B cell (primary cell): ENCODE measurements at regions not wholly inside any gene's neighbourhood (a gene's known extent, or its start where the extent isn't known, plus 50 kb on each side); places are given as distances from the start of the nearest gene placed in this dataset.

Experiments
- ATAC-seq: fragments of 200-7000 bp; cut with Tn5 transposase; one replicate; pipeline ENCODE4 v1.10.0; 2021; ENCODE audit warnings: low read depth, mild to moderate bottlenecking, moderate number of reproducible peaks, moderate library complexity
- CTCF ChIA-PET: fragments of 350-600 bp; sonication (Branson Sonifier 250); formaldehyde crosslinking; loops from one replicate; lab custom pipeline; 2021; ENCODE audit warnings: antibody characterized with exemption, inconsistent platforms; lab: Charles Lee
- POLR2A ChIA-PET: fragments of 350-600 bp; sonication (Branson Sonifier 250); formaldehyde crosslinking; loops from one replicate; lab custom pipeline; 2021; ENCODE audit warnings: antibody characterized with exemption; lab: Charles Lee
- DNase-seq: peaks from one replicate; pipeline ENCODE4 v3.0.0; 2013
- H2AFZ ChIP-seq: 2 replicates; pipeline ENCODE4 v1.6.1; 2012; ENCODE audit warnings: mild to moderate bottlenecking, low read depth, low read length; ENCODE audit not compliant: insufficient read depth, poor library complexity, severe bottlenecking
- H3K27ac ChIP-seq, 2 donors: 1 replicate in 1 of 2; 2 replicates in 1 of 2; pipeline ENCODE4 v1.5.1; 2012 to 2013; ENCODE audit warnings: low read length in 2 of 2, mild to moderate bottlenecking in 2 of 2, moderate library complexity in 1 of 2
- H3K27me3 ChIP-seq, 4 experiments: fragments of 200-600 bp in 1 of 4; sonication (generic) in 1 of 4; replicated peaks in 1 of 4; 1 replicate in 2 of 4; 2 replicates in 2 of 4; pipeline versions ENCODE4 v1.6.1 to v1.7.0; 2013 to 2016; ENCODE audit warnings: low read length in 3 of 4, mild to moderate bottlenecking in 2 of 4, mixed read lengths in 1 of 4, moderate library complexity in 1 of 4; ENCODE audit not compliant: insufficient read depth in 4 of 4, control insufficient read depth in 3 of 4; ENCODE audit errors: control extremely low read depth in 1 of 4
- H3K36me3 ChIP-seq, 2 experiments: replicated peaks in 1 of 2; 1 replicate in 1 of 2; 2 replicates in 1 of 2; pipeline versions ENCODE4 v1.6.1 to v1.7.1; 2013; ENCODE audit warnings: low read length in 1 of 2; ENCODE audit not compliant: insufficient read depth in 2 of 2, control insufficient read depth in 1 of 2; ENCODE audit errors: control extremely low read depth in 1 of 2, extremely low read depth in 1 of 2
- H3K4me1 ChIP-seq, 2 donors: fragments of 200-600 bp in 1 of 2; sonication (generic) in 1 of 2; 1 replicate in 1 of 2; 2 replicates in 1 of 2; pipeline versions ENCODE4 v1.5.1 to v1.6.1; 2013 to 2017; ENCODE audit warnings: low read length in 2 of 2; ENCODE audit not compliant: control insufficient read depth in 2 of 2, insufficient read depth in 2 of 2
- H3K4me2 ChIP-seq: replicated peaks from 2 replicates; pipeline ENCODE3; 2012; ENCODE audit warnings: mild to moderate bottlenecking, low read depth, low read length; ENCODE audit not compliant: poor library complexity, severe bottlenecking
- H3K4me3 ChIP-seq, 5 experiments: fragments of 200-600 bp in 1 of 5; sonication (generic) in 1 of 5; 1 replicate in 3 of 5; 2 replicates in 2 of 5; pipeline versions ENCODE4 v1.5.1 to v1.7.0; 2011 to 2016; ENCODE audit warnings: low read length in 4 of 5, mild to moderate bottlenecking in 4 of 5, low read depth in 2 of 5, control low read depth in 1 of 5, moderate library complexity in 1 of 5; ENCODE audit not compliant: insufficient read depth in 1 of 5; ENCODE audit errors: control extremely low read depth in 1 of 5, extremely low read depth in 1 of 5
- H3K79me2 ChIP-seq: fragments of 200-600 bp; sonication (generic); one replicate; pipeline ENCODE4 v1.6.0; 2016; ENCODE audit warnings: low read length; ENCODE audit not compliant: control insufficient read depth, insufficient read depth
- H3K9ac ChIP-seq: fragments of 200-600 bp; sonication (generic); 2 replicates; pipeline ENCODE4 v1.6.1; 2017; ENCODE audit warnings: mild to moderate bottlenecking, low read length, moderate library complexity
- H3K9me3 ChIP-seq, 3 donors: one replicate each; pipeline versions ENCODE4 v1.6.1 to v1.7.1; 2013; ENCODE audit warnings: low read length in 2 of 3; ENCODE audit not compliant: control insufficient read depth in 2 of 3, insufficient read depth in 1 of 3; ENCODE audit errors: control extremely low read depth in 1 of 3
- H4K20me1 ChIP-seq: 2 replicates; pipeline ENCODE4 v1.6.0; 2012; ENCODE audit warnings: mild to moderate bottlenecking, low read length; ENCODE audit not compliant: insufficient read depth, control insufficient read depth, poor library complexity, severe bottlenecking
- H3K27ac Mint-ChIP-seq: one replicate; pipeline ENCODE4 v1.8.0; 2021; ENCODE audit warnings: mixed read lengths
- H3K27me3 Mint-ChIP-seq: one replicate; pipeline ENCODE4 v1.8.0; 2021; ENCODE audit warnings: mixed read lengths
- H3K4me1 Mint-ChIP-seq: one replicate; pipeline ENCODE4 v1.8.0; 2021; ENCODE audit warnings: mixed read lengths
- H3K4me3 Mint-ChIP-seq: one replicate; pipeline ENCODE4 v1.8.0; 2021; ENCODE audit warnings: mixed read lengths
- H3K9me3 Mint-ChIP-seq: one replicate; pipeline ENCODE4 v1.8.0; 2022; ENCODE audit warnings: mixed read lengths; ENCODE audit not compliant: insufficient read depth
- EZH2 ChIP-seq: IDR thresholded peaks from 2 replicates; pipeline ENCODE4 v1.6.1; 2012; ENCODE audit warnings: borderline replicate concordance, low read depth, mild to moderate bottlenecking, moderate library complexity, low read length; ENCODE audit not compliant: insufficient read depth, poor library complexity, severe bottlenecking
- WGBS: methylation state at CpG from one replicate; pipeline ENCODE4 v1.1.5; 2013; ENCODE audit warnings: missing lambda C conversion rate; ENCODE audit not compliant: insufficient coverage; 5-methylcytosine and 5-hydroxymethylcytosine counted together
- intact Hi-C: fragments of 100-400 bp; cut with micrococcal nuclease; formaldehyde crosslinking; loops from one replicate; pipeline ENCODE4 v1.10.0; 2022
- TF ChIP-seq, protein P1 (sequence below): fragments of 200-600 bp; IDR thresholded peaks from one replicate; pipeline ENCODE4 v1.8.0; 2022; ENCODE audit warnings: antibody characterized with exemption, mild to moderate bottlenecking

- no peak overlapping the region for H3K9ac ChIP-seq
- H3K4me3 ChIP-seq = no peak overlapping the region
- WGBS = 100% methylated on average over 1 of the region's 1 CpG
- H3K27ac ChIP-seq = no peak overlapping the region
- intact Hi-C loops = no loop called here
- H3K4me1 ChIP-seq = no peaks in the 10 kb centered on the region
- H3K4me2 ChIP-seq = no peak overlapping the region
- H3K27me3 ChIP-seq = no peaks in the 10 kb centered on the region
- H3K9me3 Mint-ChIP-seq = no peaks in the 10 kb centered on the region
- TF ChIP-seq, protein P1, sequence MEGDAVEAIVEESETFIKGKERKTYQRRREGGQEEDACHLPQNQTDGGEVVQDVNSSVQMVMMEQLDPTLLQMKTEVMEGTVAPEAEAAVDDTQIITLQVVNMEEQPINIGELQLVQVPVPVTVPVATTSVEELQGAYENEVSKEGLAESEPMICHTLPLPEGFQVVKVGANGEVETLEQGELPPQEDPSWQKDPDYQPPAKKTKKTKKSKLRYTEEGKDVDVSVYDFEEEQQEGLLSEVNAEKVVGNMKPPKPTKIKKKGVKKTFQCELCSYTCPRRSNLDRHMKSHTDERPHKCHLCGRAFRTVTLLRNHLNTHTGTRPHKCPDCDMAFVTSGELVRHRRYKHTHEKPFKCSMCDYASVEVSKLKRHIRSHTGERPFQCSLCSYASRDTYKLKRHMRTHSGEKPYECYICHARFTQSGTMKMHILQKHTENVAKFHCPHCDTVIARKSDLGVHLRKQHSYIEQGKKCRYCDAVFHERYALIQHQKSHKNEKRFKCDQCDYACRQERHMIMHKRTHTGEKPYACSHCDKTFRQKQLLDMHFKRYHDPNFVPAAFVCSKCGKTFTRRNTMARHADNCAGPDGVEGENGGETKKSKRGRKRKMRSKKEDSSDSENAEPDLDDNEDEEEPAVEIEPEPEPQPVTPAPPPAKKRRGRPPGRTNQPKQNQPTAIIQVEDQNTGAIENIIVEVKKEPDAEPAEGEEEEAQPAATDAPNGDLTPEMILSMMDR = no peak
- no peak for TF ChIP-seq EZH2
- H3K9me3 ChIP-seq = peaks cover 0 to 14% (median 0%) of the 10 kb centered on the region in 3 donors
- ChIA-PET CTCF (no interaction called here), POLR2A (no interaction called here)
- no peak overlapping the region for H3K4me3 Mint-ChIP-seq
- no peaks in the 10 kb centered on the region for H4K20me1 ChIP-seq
- DNase-seq = no peak
- no peaks in the 10 kb centered on the region for H3K36me3 ChIP-seq
- no peaks in the 10 kb centered on the region for H3K79me2 ChIP-seq
- no peak overlapping the region for H2AFZ ChIP-seq
- H3K4me1 Mint-ChIP-seq = no peaks in the 10 kb centered on the region
- ATAC-seq = no peak
- no peak overlapping the region for H3K27ac Mint-ChIP-seq
- H3K27me3 Mint-ChIP-seq = no peaks in the 10 kb centered on the region
Measured at GRCh38 chr20:60470366-60470765, 512.1 kb downstream of the CDH26 start.

DNA sequence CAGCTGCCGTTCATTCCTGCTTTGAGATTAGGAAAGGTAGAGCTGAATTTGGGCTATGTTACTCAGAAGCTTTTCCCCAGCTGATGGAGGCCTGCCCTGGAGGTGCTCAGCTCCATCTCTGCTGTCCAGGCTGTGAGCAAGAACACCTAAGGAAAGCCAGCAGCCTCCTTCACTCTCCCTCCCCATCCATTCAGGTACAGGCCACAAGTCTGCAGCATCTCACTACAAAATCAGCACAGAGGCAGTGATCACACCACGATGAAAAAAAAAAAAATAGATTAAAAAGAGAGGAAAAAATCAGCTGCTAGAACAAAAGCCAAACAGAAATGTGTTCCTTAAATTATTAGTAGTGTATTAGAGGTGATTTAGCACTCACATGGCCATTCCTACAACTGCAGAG lies 515.0 kb downstream of the CDH26 start:
- WGBS = 100% methylated on average over 1 of the region's 2 CpGs
- Histone ChIP-seq H3K9ac (no peak overlapping the region), H3K27me3 (no peaks in the 10 kb centered on the region), H3K9me3 (peaks cover 0 to 5% (median 0%) of the 10 kb centered on the region in 3 donors), H3K4me1 (no peaks in the 10 kb centered on the region), H2AFZ (no peak overlapping the region), H3K79me2 (no peaks in the 10 kb centered on the region), H3K36me3 (no peaks in the 10 kb centered on the region), H4K20me1 (no peaks in the 10 kb centered on the region), H3K4me2 (no peak overlapping the region), H3K4me3 (no peak overlapping the region), H3K27ac (no peak overlapping the region)
- no peaks in the 10 kb centered on the region for H3K9me3 Mint-ChIP-seq
- ChIA-PET CTCF (no interaction called here), POLR2A (no interaction called here)
- H3K27ac Mint-ChIP-seq = no peak overlapping the region
- ATAC-seq (no peak), DNase-seq (no peak)
- TF ChIP-seq EZH2 = no peak
- TF ChIP-seq, protein P1 = no peak
- no peaks in the 10 kb centered on the region for H3K27me3 Mint-ChIP-seq
- no peaks in the 10 kb centered on the region for H3K4me1 Mint-ChIP-seq
- intact Hi-C loops = no loop called here
- H3K4me3 Mint-ChIP-seq = no peak overlapping the region
